ENCODE measurements at regions not wholly inside any gene's neighbourhood (a gene's known extent, or its start where the extent isn't known, plus 50 kb on each side); places are given as distances from the start of the nearest gene placed in this dataset.

- no peak for TF ChIP-seq CTCF (conservative IDR thresholded peaks at IDR 0.05; ENCODE audit: low read length)
- DNase-seq (ENCODE audit: low read depth): no peak
- no peak overlapping the region for H3K4me3 ChIP-seq (ENCODE audit: low read length)
Measured at GRCh38 chr6:91538622-91539021, 951.8 kb upstream of the MAP3K7 start.

DNA sequence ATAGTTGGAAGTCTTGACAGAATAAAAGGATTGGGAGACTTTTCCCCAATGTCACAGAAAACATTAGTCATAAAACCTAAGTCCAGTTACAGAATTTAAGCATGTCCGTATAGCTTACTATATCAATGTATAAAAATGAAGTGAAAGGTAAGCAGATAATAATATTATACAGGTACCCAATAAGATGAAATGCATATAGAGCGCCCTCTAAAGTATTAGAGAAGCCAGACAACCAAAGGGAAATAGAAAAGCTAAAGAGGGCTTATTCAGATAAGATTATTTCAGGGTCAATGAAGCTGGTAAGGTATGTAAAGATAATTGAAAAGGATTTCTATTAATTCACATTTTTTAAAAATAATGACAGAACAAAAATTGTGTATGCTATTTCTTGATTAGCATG lies 947.7 kb upstream of the MAP3K7 start:
- no peak for DNase-seq (ENCODE audit: low read depth)
- H3K4me3 ChIP-seq (ENCODE audit: low read length): no peak overlapping the region
- TF ChIP-seq CTCF (conservative IDR thresholded peaks at IDR 0.05; ENCODE audit: low read length): no peak

GRCh38 chr6:91523511-91523910 lies 936.6 kb upstream of the MAP3K7 start:
- no peak for DNase-seq (ENCODE audit: low read depth)
- TF ChIP-seq CTCF (conservative IDR thresholded peaks at IDR 0.05; ENCODE audit: low read length): no peak
- no peak overlapping the region for H3K4me3 ChIP-seq (ENCODE audit: low read length)

- no peak overlapping the region for H3K4me3 ChIP-seq (ENCODE audit: low read length)
- no peak for TF ChIP-seq CTCF (conservative IDR thresholded peaks at IDR 0.05; ENCODE audit: low read length)
- no peak for DNase-seq (ENCODE audit: low read depth)
Measured at GRCh38 chr6:91521999-91522398, 935.1 kb upstream of the MAP3K7 start.

- H3K4me3 ChIP-seq (ENCODE audit: low read length): no peak overlapping the region
- no peak for DNase-seq (ENCODE audit: low read depth)
- no peak for TF ChIP-seq CTCF (conservative IDR thresholded peaks at IDR 0.05; ENCODE audit: low read length)
Measured at GRCh38 chr6:91509711-91510110, 922.8 kb upstream of the MAP3K7 start.

DNA sequence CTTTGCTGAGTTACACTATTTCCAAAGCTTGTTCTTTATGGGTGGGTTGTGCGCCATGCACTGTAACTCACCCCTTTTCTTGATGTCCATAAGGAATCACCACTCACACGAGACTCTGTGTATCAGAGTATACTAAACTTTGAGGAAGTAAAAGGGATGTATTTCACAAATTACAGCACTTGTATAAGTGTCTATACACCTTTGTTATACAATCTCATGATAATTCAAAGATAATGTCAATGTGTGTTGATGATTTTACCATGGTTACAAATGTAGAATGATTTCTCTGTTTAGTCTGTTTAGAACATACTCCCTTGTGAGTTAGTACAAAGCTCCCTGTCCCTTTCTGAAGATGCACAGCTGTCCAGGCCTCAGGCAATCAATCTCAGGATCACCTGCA lies 922.2 kb upstream of the MAP3K7 start:
- no peak for TF ChIP-seq CTCF (conservative IDR thresholded peaks at IDR 0.05; ENCODE audit: low read length)
- H3K4me3 ChIP-seq (ENCODE audit: low read length): no peak overlapping the region
- no peak for DNase-seq (ENCODE audit: low read depth)

GRCh38 chr6:91506509-91506908 lies 919.6 kb upstream of the MAP3K7 start:
- TF ChIP-seq CTCF (conservative IDR thresholded peaks at IDR 0.05; ENCODE audit: low read length): no peak
- no peak for DNase-seq (ENCODE audit: low read depth)
- no peak overlapping the region for H3K4me3 ChIP-seq (ENCODE audit: low read length)
